ENCODE measurements at regions not wholly inside any gene's neighbourhood (a gene's known extent, or its start where the extent isn't known, plus 50 kb on each side); places are given as distances from the start of the nearest gene placed in this dataset.

- no peak for DNase-seq (ENCODE audit: low read depth in 2 of 2)
Observed at GRCh38 chr6:163679753-163680152, 265.2 kb downstream of the QKI start.

GRCh38 chr6:163679012-163679660, 264.6 kb downstream of the QKI start:
- no peak for DNase-seq (ENCODE audit: low read depth in 2 of 2)

DNA sequence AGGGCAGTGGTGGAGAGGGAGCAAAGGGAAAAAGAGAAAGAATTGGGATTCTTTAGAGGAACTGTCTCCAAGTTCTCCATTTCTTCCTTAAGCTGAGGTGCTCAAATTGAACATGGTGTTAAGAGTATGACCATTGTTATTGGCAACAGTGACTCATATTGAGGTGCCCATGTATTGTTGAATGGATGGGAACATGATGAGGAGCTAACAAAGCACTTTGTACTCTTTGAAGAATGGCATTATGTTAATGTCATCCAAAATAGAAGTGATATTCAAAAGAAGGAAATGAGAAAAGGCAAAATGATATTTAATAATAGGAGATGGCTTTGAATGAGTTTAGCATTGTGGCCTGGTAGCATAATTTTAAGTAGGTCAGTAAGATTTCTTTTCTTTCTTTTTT, 261.1 kb downstream of the QKI start:
- no peak for DNase-seq (ENCODE audit: low read depth in 2 of 2)

GRCh38 chr6:163672710-163673109, 258.2 kb downstream of the QKI start:
- DNase-seq (ENCODE audit: low read depth in 2 of 2): no peak

GRCh38 chr6:163671791-163672190, 257.3 kb downstream of the QKI start:
- no peak for DNase-seq (ENCODE audit: low read depth in 2 of 2)

DNA sequence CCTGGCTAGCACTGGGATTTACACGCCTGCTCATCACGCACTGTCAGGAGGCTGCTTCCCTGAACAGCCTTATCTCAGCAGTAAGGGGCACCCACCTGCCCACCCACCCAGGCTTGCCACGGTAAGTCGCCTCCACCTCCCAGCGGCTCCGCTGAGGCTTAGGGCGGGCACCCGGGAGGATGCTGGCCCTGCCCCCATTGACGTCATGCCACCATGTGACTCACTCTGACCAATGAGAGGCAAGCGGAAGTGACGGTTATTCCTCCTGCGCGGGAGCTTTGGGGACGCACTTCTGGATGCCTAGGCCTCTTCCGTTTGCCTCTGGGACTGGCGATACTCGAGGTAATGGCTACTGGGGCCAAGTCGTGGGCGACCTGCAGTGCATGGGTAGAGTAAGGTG, 256.8 kb downstream of the QKI start:
- no peak for DNase-seq (ENCODE audit: low read depth in 2 of 2)

DNA sequence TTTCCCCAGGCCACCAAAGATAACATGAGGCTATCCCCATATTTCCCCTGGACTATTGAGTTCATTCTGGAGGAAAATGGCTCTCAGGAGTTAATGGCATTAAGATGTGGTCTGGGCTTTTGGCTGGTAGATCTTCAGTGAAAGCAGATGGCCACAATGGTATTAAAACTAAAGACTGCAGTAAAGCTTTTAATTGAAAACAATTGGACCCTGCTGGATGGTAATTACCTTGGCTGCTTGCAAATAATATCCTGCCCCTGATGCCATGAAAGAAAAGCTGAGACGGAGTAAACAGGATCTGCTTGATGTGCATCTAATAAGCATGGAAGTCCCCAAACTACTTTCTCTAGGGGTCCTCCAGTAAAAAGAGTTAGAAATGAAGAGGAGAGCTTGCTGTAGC, 255.8 kb downstream of the QKI start:
- no peak for DNase-seq (ENCODE audit: low read depth in 2 of 2)

- no peak for DNase-seq (ENCODE audit: low read depth in 2 of 2)
Observed at GRCh38 chr6:163668061-163668426, 253.5 kb downstream of the QKI start.

- DNase-seq (ENCODE audit: low read depth in 2 of 2): no peak
Observed at GRCh38 chr6:163667372-163668060, 253.0 kb downstream of the QKI start.

DNA sequence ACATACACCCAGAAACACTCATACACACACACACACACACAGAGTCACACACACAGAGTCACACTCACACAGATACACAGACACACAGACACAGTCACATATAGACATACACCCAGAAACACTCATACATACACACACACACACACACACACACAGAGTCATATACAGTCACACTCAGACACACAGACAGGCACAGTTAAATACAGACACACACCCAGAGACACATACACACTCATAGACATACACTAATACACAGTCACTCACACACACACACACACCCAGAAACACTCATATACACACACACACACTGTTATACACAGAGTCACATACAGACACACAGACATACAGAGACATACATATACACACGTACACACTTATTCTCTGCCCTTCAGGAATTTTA, 250.9 kb downstream of the QKI start:
- no peak for DNase-seq (ENCODE audit: low read depth in 2 of 2)

DNA sequence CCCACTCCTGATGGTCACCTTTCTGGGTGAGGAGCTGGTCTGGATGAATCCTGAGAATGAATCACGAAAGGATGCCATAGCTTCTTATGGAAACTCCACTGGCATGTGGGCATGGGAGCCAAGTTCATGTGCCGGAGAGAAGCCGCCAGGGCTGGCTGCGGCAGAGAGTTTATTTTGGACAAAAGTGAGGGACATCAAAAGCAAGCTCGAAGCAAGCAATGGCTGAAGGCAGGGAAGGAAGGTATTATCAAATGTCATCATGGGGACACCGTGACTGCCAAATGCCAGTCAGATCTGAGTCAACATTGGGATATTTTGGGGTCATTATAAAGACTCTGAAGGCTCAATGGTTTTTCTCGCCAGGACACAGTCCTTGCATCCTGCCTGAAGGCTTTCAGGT, 249.1 kb downstream of the QKI start:
- DNase-seq (ENCODE audit: low read depth in 2 of 2): no peak

DNA sequence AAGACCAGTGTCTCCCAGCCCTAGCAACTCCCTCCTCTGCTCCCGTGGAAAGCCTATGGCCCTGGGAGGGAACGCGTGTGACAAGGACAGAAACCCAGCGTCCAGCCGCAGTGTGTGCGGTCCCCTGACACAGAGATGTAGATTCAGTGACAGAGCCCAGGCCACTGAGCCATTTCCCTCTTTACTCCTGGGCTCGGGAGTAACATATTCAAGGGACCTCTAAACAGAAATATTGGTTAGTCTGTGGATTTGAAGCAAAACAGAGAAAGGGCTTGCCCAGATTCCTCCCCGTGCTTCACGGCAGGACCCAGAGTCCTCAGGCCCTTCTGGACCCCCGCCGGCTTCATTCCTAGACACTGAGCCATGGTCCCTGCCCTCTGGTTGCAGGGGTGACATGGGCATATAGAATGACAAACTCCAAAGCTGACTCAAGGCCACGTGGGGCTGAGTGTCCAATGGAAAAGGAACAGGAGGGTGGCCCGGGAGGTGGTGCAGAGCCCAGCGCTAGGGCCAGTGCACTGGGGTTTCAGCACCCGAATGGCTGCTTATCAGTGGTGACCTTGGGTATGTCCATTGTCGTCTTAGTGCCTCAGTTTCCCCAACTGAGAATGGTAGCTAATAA, 248.2 kb downstream of the QKI start:
- DNase-seq (ENCODE audit: low read depth in 2 of 2): no peak

GRCh38 chr6:163661272-163661671, 246.8 kb downstream of the QKI start:
- no peak for DNase-seq (ENCODE audit: low read depth in 2 of 2)

DNA sequence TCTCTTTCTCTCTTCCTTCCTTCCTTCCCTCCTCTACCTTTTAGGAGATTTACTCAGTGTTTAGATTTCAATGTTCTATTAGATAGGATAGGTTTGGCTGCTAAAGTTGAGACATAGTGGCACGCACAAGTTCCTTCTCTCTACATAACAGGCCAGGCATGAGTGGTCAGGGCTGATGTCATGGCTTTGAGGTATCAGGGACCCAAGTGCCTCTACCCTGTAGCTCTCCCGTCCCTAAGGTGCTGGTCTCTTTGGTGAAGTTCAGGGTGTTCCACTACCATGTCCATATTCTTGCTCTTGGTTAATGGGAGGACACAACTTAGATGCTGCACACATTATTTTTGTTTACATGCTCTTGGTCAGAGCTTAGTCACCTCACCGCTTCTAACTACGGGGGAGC, 245.3 kb downstream of the QKI start:
- no peak for DNase-seq (ENCODE audit: low read depth in 2 of 2)

DNA sequence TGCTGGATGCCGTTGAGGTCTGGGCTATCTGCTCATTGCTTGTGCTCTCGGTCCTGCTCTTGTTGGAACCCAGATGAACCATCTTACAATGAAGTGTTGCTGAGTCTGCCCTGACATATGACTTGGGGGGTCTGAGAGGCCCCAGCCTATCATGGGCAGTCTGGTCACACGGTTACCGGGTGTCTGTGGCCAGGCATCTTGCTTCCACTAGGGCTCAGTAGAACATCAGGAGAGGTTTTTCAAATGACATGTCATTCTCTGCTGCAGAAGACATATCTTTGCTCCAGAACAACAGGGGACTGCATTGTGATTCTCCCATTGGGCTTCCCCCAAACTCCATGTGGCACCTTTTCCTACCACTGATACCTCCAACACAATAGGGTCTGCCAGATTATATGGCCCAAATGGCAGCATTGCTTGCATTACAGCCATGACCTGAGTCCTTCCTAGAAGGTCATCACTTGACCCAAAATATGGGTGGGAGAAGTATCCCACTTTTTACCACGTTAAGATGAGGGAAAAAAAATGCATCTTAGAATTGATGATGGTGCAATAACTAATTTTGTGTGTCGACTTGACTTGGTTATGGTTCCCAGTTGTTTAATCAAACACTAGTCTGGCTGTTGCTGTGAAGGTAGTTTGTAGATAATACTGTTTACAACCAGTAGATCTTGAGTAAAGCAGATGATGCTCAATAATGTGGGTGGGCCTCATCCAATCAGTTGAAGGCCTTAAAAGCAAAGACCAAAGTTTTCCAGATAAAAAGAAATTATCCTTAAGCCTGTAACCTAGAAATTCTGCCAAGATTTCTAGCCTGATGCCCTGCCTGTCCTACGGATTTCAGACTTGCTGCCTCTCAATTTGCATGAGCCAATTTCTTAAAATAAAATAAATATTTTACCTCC, 241.0 kb downstream of the QKI start:
- DNase-seq (ENCODE audit: low read depth in 2 of 2): no peak

DNA sequence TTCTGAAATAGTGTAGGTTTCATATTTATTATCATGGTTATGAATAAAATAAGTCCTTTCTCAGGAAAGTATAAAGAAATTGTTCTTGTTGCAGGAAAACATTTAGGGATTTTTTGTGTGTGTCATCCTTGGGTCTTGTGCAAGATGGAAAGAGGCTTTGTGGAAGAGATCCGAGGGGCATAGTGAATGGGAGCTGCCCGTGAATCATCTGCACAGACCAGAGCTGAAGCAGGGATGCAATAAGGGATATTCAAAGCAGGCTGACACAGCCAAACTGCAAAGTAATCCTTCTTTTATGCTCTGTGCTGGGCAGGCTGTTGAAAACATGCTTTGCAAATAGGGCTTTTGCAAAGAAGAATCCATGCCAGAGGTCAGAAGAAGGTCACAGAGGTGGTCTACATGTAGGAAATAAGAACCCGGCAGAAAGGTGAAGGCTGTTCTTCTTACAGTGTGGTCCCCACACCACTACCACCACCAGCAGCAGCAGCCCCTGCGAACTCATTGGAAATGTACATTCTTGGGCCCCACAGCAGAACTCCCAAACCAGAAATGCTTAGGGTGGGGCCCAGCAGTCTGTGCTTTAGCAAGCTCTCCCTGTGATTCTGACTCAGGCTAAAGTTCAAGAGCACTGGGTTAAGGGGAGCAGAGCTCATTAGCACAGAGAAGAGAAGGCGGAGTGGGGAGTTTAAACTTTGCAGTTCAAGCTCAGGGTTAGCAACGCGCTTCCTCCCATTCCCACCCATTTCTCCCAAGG, 237.6 kb downstream of the QKI start:
- no peak for DNase-seq (ENCODE audit: low read depth in 2 of 2)

- no peak for DNase-seq (ENCODE audit: low read depth in 2 of 2)
Observed at GRCh38 chr6:163651426-163651825, 236.9 kb downstream of the QKI start.

GRCh38 chr6:163648868-163649267, 234.3 kb downstream of the QKI start:
- no peak for DNase-seq (ENCODE audit: low read depth in 2 of 2)

DNA sequence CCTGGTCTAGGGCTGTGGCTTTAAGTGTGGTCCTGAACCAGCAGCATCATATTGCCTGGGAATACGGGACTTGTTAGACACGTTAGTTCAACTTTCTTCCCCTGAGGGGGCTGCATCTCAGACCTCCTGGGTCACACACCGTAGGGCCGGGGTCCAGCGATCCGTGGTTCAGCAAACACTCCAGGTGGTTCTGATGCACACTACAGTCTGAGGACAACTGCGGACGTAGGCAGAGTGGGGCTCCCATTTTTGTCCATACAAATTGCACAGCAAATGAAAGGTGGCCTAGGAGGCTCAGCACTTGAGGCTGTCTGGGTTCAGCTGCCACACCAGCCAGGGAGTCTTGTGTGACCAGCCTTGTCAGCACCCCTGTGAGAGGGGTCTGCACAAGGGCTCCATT, 233.1 kb downstream of the QKI start:
- no peak for DNase-seq (ENCODE audit: low read depth in 2 of 2)

GRCh38 chr6:163646866-163647265, 232.3 kb downstream of the QKI start:
- DNase-seq (ENCODE audit: low read depth in 2 of 2): no peak

DNA sequence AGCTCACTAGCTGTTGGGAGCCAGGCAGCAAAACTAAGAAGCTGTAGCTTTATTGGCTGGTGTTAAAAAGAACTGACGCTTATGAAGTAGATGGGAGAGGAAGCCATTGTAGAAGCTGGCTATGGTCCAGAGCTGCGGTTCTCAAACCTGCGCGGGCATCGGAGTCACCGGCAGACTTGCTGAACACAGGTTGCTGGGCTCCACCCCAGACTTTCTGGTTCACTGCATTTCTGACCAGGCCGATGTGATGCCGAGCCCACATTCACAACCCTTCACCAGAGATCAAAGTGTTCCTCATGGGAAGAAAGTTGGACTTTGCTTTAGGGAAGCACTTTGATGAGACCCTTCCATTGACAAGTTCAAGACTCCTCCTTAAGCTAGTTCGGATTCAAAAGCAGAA, 231.6 kb downstream of the QKI start:
- no peak for DNase-seq (ENCODE audit: low read depth in 2 of 2)
